ENCODE measurements at regions not wholly inside any gene's neighbourhood (a gene's known extent, or its start where the extent isn't known, plus 50 kb on each side); places are given as distances from the start of the nearest gene placed in this dataset.

GRCh38 chr1:233787599-233787998 is 116.9 kb upstream of the SLC35F3 start:
- TF ChIP-seq CTCF (IDR thresholded peaks at IDR 0.05; ENCODE audit: insufficient read depth, missing control alignments): no peak
- DNase-seq (ENCODE audit: insufficient read length, low spot score) (no peak), FAIRE-seq (no peak)

GRCh38 chr1:233788687-233789086 is 115.8 kb upstream of the SLC35F3 start:
- no peak for DNase-seq (ENCODE audit: insufficient read length, low spot score)
- no peak for TF ChIP-seq CTCF (IDR thresholded peaks at IDR 0.05; ENCODE audit: insufficient read depth, missing control alignments)
- FAIRE-seq: no peak

DNA sequence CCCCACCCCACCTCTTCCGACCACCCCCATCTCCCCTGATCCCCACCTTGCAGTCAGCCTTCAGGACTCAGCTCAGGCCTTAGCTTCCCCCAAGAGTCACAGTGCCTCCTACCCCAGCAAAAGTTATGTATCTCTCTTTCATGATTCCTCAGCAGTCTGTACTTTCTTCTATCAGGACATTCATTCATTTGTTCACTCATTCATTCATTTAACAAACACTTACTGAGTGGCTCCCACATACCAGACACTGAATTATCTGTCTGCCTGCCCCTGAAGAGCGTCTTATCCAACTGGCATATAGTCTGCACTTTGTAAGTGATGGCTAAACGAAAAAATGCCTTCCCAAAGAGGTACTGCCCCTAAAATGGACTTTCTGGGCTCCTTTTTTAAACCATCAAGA is 114.4 kb upstream of the SLC35F3 start:
- FAIRE-seq (no peak), DNase-seq (ENCODE audit: insufficient read length, low spot score) (no peak)
- TF ChIP-seq CTCF (IDR thresholded peaks at IDR 0.05; ENCODE audit: insufficient read depth, missing control alignments): no peak

GRCh38 chr1:233790662-233791371 is 113.7 kb upstream of the SLC35F3 start:
- DNase-seq (ENCODE audit: insufficient read length, low spot score) (peak; percentile 66), FAIRE-seq (peak; percentile 100)
- peak; percentile 100 for TF ChIP-seq CTCF (IDR thresholded peaks at IDR 0.05; ENCODE audit: insufficient read depth, missing control alignments)

- DNase-seq (ENCODE audit: insufficient read length, low spot score) (no peak), FAIRE-seq (no peak)
- TF ChIP-seq CTCF (IDR thresholded peaks at IDR 0.05; ENCODE audit: insufficient read depth, missing control alignments): no peak
Measured at GRCh38 chr1:233791372-233791703, 113.1 kb upstream of the SLC35F3 start.

DNA sequence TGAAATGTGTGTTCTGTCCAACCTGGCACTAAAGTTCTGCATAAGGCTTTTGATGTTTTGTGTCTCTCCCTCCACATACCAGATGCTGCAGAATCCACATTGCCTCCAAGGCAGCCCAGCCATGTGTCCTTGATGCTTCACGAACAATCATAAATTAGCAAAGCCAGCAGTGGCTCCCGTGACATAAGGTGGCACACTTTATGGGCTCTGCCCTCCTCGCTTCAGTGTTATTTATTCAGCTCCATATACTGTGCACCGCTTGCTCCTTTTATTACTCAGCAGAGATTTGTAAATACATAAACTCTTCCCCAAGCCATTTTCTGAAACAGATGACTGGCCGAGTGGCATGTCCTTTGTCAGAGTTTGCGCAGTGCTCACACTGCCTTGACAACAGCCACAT is 112.8 kb upstream of the SLC35F3 start:
- FAIRE-seq: no peak

More for the DNA sequence above, 112.8 kb upstream of the SLC35F3 start:
- TF ChIP-seq CTCF (IDR thresholded peaks at IDR 0.05; ENCODE audit: insufficient read depth, missing control alignments): no peak
- DNase-seq (ENCODE audit: insufficient read length, low spot score): no peak

All from D721Med (cell line).